Mesendoderm (in vitro differentiated cells): ENCODE measurements at regions not wholly inside any gene's neighbourhood (a gene's known extent, or its start where the extent isn't known, plus 50 kb on each side); places are given as distances from the start of the nearest gene placed in this dataset.

ENCODE experiments used
- DNase-seq: peaks from one replicate; pipeline ENCODE4 v3.0.0; 2013
- H2AK5ac ChIP-seq: 2 replicates; pipeline ENCODE4 v1.6.1; 2013; ENCODE audit warnings: low read length, inconsistent platforms
- H2BK120ac ChIP-seq: 2 replicates; pipeline ENCODE4 v1.6.1; 2013; ENCODE audit warnings: low read depth, mild to moderate bottlenecking, low read length, moderate library complexity, mixed read lengths
- H2BK15ac ChIP-seq: replicated peaks from 2 replicates; pipeline ENCODE4 v1.6.1; 2013; ENCODE audit warnings: low read depth, mild to moderate bottlenecking, moderate library complexity
- H2BK5ac ChIP-seq: 2 replicates; pipeline ENCODE4 v1.6.1; 2013; ENCODE audit warnings: low read length, inconsistent platforms
- H3K18ac ChIP-seq: 2 replicates; pipeline ENCODE4 v1.6.1; 2013; ENCODE audit warnings: mild to moderate bottlenecking, low read length, mixed read lengths
- H3K23ac ChIP-seq: one replicate; pipeline ENCODE4 v1.6.1; 2013; ENCODE audit warnings: low read length
- H3K27ac ChIP-seq: 2 replicates; pipeline ENCODE4 v1.5.1; 2013; ENCODE audit warnings: low read depth, mild to moderate bottlenecking, inconsistent platforms, low read length, moderate library complexity
- H3K27me3 ChIP-seq: 2 replicates; pipeline ENCODE4 v1.6.1; 2013; ENCODE audit warnings: low read length, control low read depth, mild to moderate bottlenecking, inconsistent platforms; ENCODE audit not compliant: insufficient read depth, poor library complexity
- H3K36me3 ChIP-seq: 2 replicates; pipeline ENCODE4 v1.6.1; 2013; ENCODE audit warnings: low read length, inconsistent platforms; ENCODE audit not compliant: control insufficient read depth, insufficient read depth
- H3K4ac ChIP-seq: one replicate; pipeline ENCODE4 v1.6.1; 2013; ENCODE audit warnings: low read depth, mild to moderate bottlenecking, low read length, moderate library complexity
- H3K4me1 ChIP-seq: 2 replicates; pipeline ENCODE4 v1.6.1; 2013; ENCODE audit warnings: low read depth, low read length, inconsistent platforms; ENCODE audit not compliant: control insufficient read depth
- H3K4me2 ChIP-seq: 2 replicates; pipeline ENCODE4 v1.6.1; 2013; ENCODE audit warnings: low read length
- H3K4me3 ChIP-seq: 2 replicates; pipeline ENCODE4 v1.5.1; 2013; ENCODE audit warnings: mild to moderate bottlenecking, low read length
- H3K56ac ChIP-seq: one replicate; pipeline ENCODE4 v1.6.1; 2013; ENCODE audit warnings: low read length
- H3K79me1 ChIP-seq: 2 replicates; pipeline ENCODE4 v1.6.1; 2013; ENCODE audit warnings: low read length, inconsistent platforms
- H3K79me2 ChIP-seq: 2 replicates; pipeline ENCODE4 v1.6.1; 2013; ENCODE audit warnings: mild to moderate bottlenecking, low read length; ENCODE audit not compliant: control insufficient read depth, insufficient read depth
- H3K9ac ChIP-seq: 2 replicates; pipeline ENCODE4 v1.6.1; 2013; ENCODE audit warnings: low read length, inconsistent platforms
- H4K5ac ChIP-seq: one replicate; pipeline ENCODE4 v1.6.1; 2013; ENCODE audit warnings: low read length
- H4K8ac ChIP-seq: one replicate; pipeline ENCODE4 v1.6.1; 2013; ENCODE audit warnings: low read depth, mild to moderate bottlenecking, control low read depth, low read length, moderate library complexity
- WGBS: extraction: QIAGEN DNeasy Blood & Tissue Kit; methylation state at CpG from one replicate; pipeline ENCODE4 v1.1.7; 2013; ENCODE audit warnings: low lambda C conversion rate, missing lambda C conversion rate; ENCODE audit not compliant: insufficient coverage; ENCODE audit errors: extremely low coverage; 5-methylcytosine and 5-hydroxymethylcytosine counted together

DNA sequence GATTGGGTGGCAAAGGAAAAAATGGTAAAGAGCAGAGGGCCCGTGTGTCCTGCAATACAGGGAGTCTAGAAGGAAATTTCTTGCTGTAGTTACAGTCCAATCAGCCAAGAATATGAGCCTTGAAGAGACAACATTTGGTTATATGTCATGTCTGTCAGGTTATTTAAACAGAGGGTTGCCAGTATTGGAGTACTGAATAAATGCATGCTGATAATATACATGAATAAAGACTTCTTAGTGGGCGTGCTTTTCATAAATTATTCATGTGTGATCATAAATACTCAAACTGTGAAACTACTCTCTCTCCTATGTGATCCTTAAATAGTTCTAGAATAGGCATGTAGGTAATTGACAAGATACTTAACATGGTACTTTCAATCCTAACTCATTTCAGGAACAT, 249.0 kb downstream of the CRPPA start:
- H3K79me2 ChIP-seq = no peaks in the 10 kb centered on the region
- no peak overlapping the region for H2BK5ac ChIP-seq
- no peak overlapping the region for H3K4me3 ChIP-seq
- H3K4me1 ChIP-seq = no peaks in the 10 kb centered on the region
- H3K79me1 ChIP-seq = no peaks in the 10 kb centered on the region
- no peak overlapping the region for H3K18ac ChIP-seq
- no peak overlapping the region for H3K27ac ChIP-seq
- WGBS = no CpG with 5 or more reads among the region's 2 CpGs
- H2BK120ac ChIP-seq = no peak overlapping the region
- no peak overlapping the region for H3K23ac ChIP-seq
- no peak overlapping the region for H3K4ac ChIP-seq
- DNase-seq = no peak
- no peak overlapping the region for H3K9ac ChIP-seq
- H3K27me3 ChIP-seq = no peaks in the 10 kb centered on the region
- H2AK5ac ChIP-seq = no peak overlapping the region
- no peak overlapping the region for H2BK15ac ChIP-seq
- H3K4me2 ChIP-seq = no peak overlapping the region
- H3K36me3 ChIP-seq = no peaks in the 10 kb centered on the region
- H4K5ac ChIP-seq = no peak overlapping the region
- no peak overlapping the region for H4K8ac ChIP-seq
- H3K56ac ChIP-seq = no peak overlapping the region

DNA sequence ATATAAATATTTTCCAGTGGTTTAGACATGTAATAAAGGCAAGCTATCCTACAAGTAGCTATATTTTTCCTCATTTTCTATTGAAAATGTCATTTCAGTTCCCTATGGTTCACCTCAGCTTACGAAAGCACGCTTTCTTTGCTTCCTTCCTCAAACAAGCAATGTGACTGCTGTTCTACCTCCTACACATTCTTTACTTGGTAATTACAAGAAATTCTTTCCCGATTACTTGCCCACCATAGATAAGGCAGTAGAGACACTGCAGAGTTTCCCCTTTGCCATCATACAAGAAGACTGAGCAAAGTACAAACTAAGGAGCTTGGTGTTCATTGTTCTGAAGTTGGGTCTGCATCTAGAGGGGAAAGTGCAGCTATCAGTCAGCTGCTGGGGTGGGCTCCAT, 249.4 kb downstream of the CRPPA start:
- H3K36me3 ChIP-seq = no peaks in the 10 kb centered on the region
- H3K4me2 ChIP-seq = no peak overlapping the region
- WGBS = no CpG with 5 or more reads among the region's 3 CpGs
- no peak overlapping the region for H2BK5ac ChIP-seq
- no peak overlapping the region for H3K4ac ChIP-seq
- no peak overlapping the region for H4K5ac ChIP-seq
- H3K9ac ChIP-seq = no peak overlapping the region
- H3K23ac ChIP-seq = no peak overlapping the region
- H2BK15ac ChIP-seq = no peak overlapping the region
- no peak overlapping the region for H4K8ac ChIP-seq
- DNase-seq = no peak
- no peak overlapping the region for H3K18ac ChIP-seq
- no peaks in the 10 kb centered on the region for H3K4me1 ChIP-seq
- H2BK120ac ChIP-seq = no peak overlapping the region
- H3K27ac ChIP-seq = no peak overlapping the region
- H3K56ac ChIP-seq = no peak overlapping the region
- H3K27me3 ChIP-seq = no peaks in the 10 kb centered on the region
- no peaks in the 10 kb centered on the region for H3K79me1 ChIP-seq
- no peaks in the 10 kb centered on the region for H3K79me2 ChIP-seq
- H3K4me3 ChIP-seq = no peak overlapping the region
- H2AK5ac ChIP-seq = no peak overlapping the region

DNA sequence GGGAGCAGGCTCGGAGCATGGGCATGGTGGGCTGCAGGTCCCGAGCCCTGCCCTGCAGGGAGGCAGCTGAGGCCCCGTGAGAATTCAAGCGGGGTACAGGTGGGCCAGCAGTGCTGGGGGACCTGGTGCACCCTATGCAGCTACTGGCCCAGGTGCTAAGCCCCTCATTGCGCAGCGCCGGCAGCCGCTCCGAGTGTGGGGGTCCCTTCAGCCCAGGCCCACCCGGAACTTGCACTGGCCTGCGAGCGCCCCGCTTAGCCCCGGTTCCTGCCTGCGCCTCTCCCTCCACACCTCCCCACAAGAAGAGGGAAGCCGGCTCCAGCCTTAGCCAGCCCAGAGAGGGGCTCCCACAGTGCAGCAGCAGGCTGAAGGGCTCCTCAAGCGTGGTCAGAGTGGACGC, 250.7 kb downstream of the CRPPA start:
- no peak for DNase-seq
- no peak overlapping the region for H4K5ac ChIP-seq
- no peak overlapping the region for H2BK5ac ChIP-seq
- H3K4ac ChIP-seq = no peak overlapping the region
- no peak overlapping the region for H3K4me3 ChIP-seq
- no peak overlapping the region for H2BK15ac ChIP-seq
- H3K18ac ChIP-seq = no peak overlapping the region
- H3K9ac ChIP-seq = no peak overlapping the region
- no peaks in the 10 kb centered on the region for H3K4me1 ChIP-seq
- no peak overlapping the region for H2BK120ac ChIP-seq
- H3K56ac ChIP-seq = no peak overlapping the region
- no peak overlapping the region for H4K8ac ChIP-seq
- no peaks in the 10 kb centered on the region for H3K27me3 ChIP-seq
- no peaks in the 10 kb centered on the region for H3K79me1 ChIP-seq
- WGBS = no CpG with 5 or more reads among the region's 18 CpGs
- H3K79me2 ChIP-seq = no peaks in the 10 kb centered on the region
- H3K36me3 ChIP-seq = no peaks in the 10 kb centered on the region
- H3K23ac ChIP-seq = no peak overlapping the region
- no peak overlapping the region for H3K27ac ChIP-seq
- H2AK5ac ChIP-seq = no peak overlapping the region
- H3K4me2 ChIP-seq = no peak overlapping the region

DNA sequence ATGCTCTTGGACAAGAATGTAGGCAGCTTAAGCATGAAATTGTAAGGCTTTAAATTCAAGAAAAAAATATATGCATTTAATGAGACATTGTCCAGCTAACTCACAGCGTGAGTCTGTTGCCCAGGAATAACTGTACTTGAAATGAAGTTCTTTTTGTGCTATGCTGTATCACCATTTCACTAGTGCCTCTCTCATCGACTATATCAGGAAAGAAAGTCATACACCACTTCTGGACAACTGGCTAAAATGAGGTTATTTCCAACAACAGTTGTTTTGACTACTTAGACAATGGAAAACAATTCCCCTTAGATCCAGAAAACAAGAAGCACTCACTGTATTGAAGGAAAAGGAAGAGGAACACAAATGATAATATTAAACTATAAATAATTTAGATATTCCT, 251.8 kb downstream of the CRPPA start:
- Histone ChIP-seq H4K8ac (no peak overlapping the region), H3K4me1 (no peaks in the 10 kb centered on the region), H3K36me3 (no peaks in the 10 kb centered on the region), H3K23ac (no peak overlapping the region), H3K27me3 (no peaks in the 10 kb centered on the region), H3K79me2 (no peaks in the 10 kb centered on the region), H3K4ac (no peak overlapping the region), H3K56ac (no peak overlapping the region), H4K5ac (no peak overlapping the region), H3K18ac (no peak overlapping the region), H2BK120ac (no peak overlapping the region), H2BK5ac (no peak overlapping the region), H3K27ac (no peak overlapping the region), H2AK5ac (no peak overlapping the region), H2BK15ac (no peak overlapping the region), H3K4me3 (no peak overlapping the region), H3K79me1 (no peaks in the 10 kb centered on the region), H3K4me2 (no peak overlapping the region), H3K9ac (no peak overlapping the region)
- no CpG with 5 or more reads among the region's 2 CpGs for WGBS
- DNase-seq = no peak

DNA sequence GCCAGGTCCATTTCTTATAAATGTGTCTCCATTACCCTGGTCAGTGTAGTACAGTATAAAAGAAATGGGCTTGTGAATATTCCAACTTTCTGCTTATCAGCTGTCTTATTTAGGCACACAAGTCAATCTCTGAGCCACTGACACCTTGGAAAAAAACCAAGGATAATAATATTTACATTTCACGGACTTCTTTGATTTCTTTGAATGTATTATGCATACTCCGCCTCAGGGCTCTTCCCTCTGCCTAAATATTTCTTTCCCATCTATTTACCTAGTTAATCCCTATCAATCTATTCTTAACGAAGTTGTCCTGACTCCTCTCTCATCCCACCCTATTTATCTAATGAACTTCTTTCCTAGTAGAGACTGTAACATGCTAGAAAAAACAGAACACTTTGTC, 253.8 kb downstream of the CRPPA start:
- Histone ChIP-seq H3K79me1 (no peaks in the 10 kb centered on the region), H2BK120ac (no peak overlapping the region), H3K4me3 (no peak overlapping the region), H4K8ac (no peak overlapping the region), H2BK15ac (no peak overlapping the region), H3K4me2 (no peak overlapping the region), H4K5ac (no peak overlapping the region), H3K23ac (no peak overlapping the region), H3K36me3 (no peaks in the 10 kb centered on the region), H3K27ac (no peak overlapping the region), H3K79me2 (no peaks in the 10 kb centered on the region), H3K9ac (no peak overlapping the region), H3K27me3 (no peaks in the 10 kb centered on the region), H3K18ac (no peak overlapping the region), H2AK5ac (no peak overlapping the region), H3K4ac (no peak overlapping the region), H3K4me1 (no peaks in the 10 kb centered on the region), H3K56ac (no peak overlapping the region), H2BK5ac (no peak overlapping the region)
- DNase-seq = no peak
- no CpG with 5 or more reads among the region's 3 CpGs for WGBS

DNA sequence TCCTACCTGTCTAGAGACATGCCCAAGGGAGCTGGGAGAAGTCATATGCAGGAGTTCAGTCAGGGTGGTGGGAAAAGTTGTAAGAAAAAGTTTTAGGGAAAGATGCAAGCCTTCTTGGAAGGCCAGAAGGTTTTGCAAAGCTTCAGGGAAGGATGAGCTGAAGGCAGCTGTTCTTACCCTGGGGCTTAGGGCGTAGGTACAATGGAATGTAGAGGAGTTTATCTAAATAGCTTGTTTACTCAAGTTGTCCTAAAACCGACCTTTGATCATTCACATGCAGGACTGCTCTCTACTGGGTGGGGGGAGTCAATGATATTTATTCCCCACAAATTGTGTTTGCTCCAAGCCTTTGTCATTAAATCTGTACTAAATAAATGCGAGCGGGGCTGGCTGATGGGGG, 277.0 kb downstream of the CRPPA start:
- Histone ChIP-seq H3K4me1 (no peaks in the 10 kb centered on the region), H4K5ac (no peak overlapping the region), H3K27me3 (no peaks in the 10 kb centered on the region), H3K56ac (no peak overlapping the region), H2BK5ac (no peak overlapping the region), H3K18ac (no peak overlapping the region), H3K79me2 (no peaks in the 10 kb centered on the region), H3K4me3 (no peak overlapping the region), H3K23ac (no peak overlapping the region), H3K9ac (no peak overlapping the region), H3K4ac (no peak overlapping the region), H3K79me1 (no peaks in the 10 kb centered on the region), H2AK5ac (no peak overlapping the region), H2BK15ac (no peak overlapping the region), H3K36me3 (no peaks in the 10 kb centered on the region), H4K8ac (no peak overlapping the region), H2BK120ac (no peak overlapping the region), H3K27ac (no peak overlapping the region), H3K4me2 (no peak overlapping the region)
- no CpG with 5 or more reads among the region's 4 CpGs for WGBS
- no peak for DNase-seq
